Lower leg skin (tissue), 4 donors: ENCODE measurements at regions not wholly inside any gene's neighbourhood (a gene's known extent, or its start where the extent isn't known, plus 50 kb on each side); places are given as distances from the start of the nearest gene placed in this dataset.

Experiments used
- DNase-seq, 2 donors: peaks; one replicate each; pipeline ENCODE4 v3.0.0-alpha.2; 2019; ENCODE audit warnings: low spot score in 2 of 2
- H3K4me3 ChIP-seq: fragments of 200-600 bp; sonication (generic); 2 replicates; pipeline ENCODE4 v1.5.1; 2017; ENCODE audit warnings: mild to moderate bottlenecking, low read depth; ENCODE audit not compliant: poor library complexity, severe bottlenecking
- CTCF ChIP-seq, 3 donors: fragments of 450-650 bp; IDR thresholded peaks; one replicate each; pipeline ENCODE4 v1.5.1; 2016; ENCODE audit warnings: antibody characterized with exemption in 3 of 3, mild to moderate bottlenecking in 3 of 3, moderate library complexity in 2 of 3
- POLR2A ChIP-seq, 2 donors: fragments of 450-650 bp; IDR thresholded peaks; one replicate each; pipeline ENCODE4 v1.6.1; 2016 to 2017; ENCODE audit warnings: antibody characterized with exemption in 2 of 2, mild to moderate bottlenecking in 1 of 2, moderate library complexity in 1 of 2
- WGBS, 2 donors: methylation state at CpG; one replicate each; pipeline ENCODE4 v1.1.5; 2018; 5-methylcytosine and 5-hydroxymethylcytosine counted together
- intact Hi-C: fragments of 100-400 bp; cut with DNase I; formaldehyde crosslinking; loops from one replicate; pipeline ENCODE4 v1.15.0; 2023; ENCODE audit warnings: low total_unique reads

GRCh38 chr5:164617290-164617689 is 1111.9 kb downstream of the MAT2B start:
- 65 to 74% methylated on average over 5 of the region's 5 CpGs for WGBS, 2 donors
- no peak overlapping the region for H3K4me3 ChIP-seq
- intact Hi-C loops: no loop called here
- no peak for DNase-seq
- TF ChIP-seq POLR2A (IDR thresholded peaks at IDR 0.05): no peak
- TF ChIP-seq CTCF (IDR thresholded peaks at IDR 0.05): no peak

GRCh38 chr5:164627021-164627420 is 1121.6 kb downstream of the MAT2B start:
- 55 to 61% methylated on average over 4 of the region's 4 CpGs for WGBS, 2 donors
- no peak for DNase-seq
- no peak overlapping the region for H3K4me3 ChIP-seq

GRCh38 chr5:164636456-164636855 is 1131.0 kb downstream of the MAT2B start:
- no peak for TF ChIP-seq CTCF (IDR thresholded peaks at IDR 0.05)
- no peak for TF ChIP-seq POLR2A (IDR thresholded peaks at IDR 0.05)
- intact Hi-C loops: no loop called here
- H3K4me3 ChIP-seq: no peak overlapping the region
- DNase-seq: no peak
- 24 to 30% methylated on average over 1 of the region's 1 CpG for WGBS, 2 donors

More at GRCh38 chr5:164627021-164627420, 1121.6 kb downstream of the MAT2B start:
- intact Hi-C loops: no loop called here
- no peak for TF ChIP-seq POLR2A (IDR thresholded peaks at IDR 0.05)
- TF ChIP-seq CTCF (IDR thresholded peaks at IDR 0.05): no peak

- no peak for DNase-seq
- intact Hi-C loops: no loop called here
- H3K4me3 ChIP-seq: no peak overlapping the region
- WGBS, 2 donors: 38 to 48% methylated on average over 4 of the region's 4 CpGs
- TF ChIP-seq POLR2A (IDR thresholded peaks at IDR 0.05): no peak
- no peak for TF ChIP-seq CTCF (IDR thresholded peaks at IDR 0.05)
These were observed 1132.6 kb downstream of the MAT2B start for GRCh38 chr5:164637931-164638521.

- no peak for TF ChIP-seq CTCF (IDR thresholded peaks at IDR 0.05)
- no peak for TF ChIP-seq POLR2A (IDR thresholded peaks at IDR 0.05)
- no peak for DNase-seq
- H3K4me3 ChIP-seq: no peak overlapping the region
- intact Hi-C loops: no loop called here
These were observed 1143.8 kb downstream of the MAT2B start for GRCh38 chr5:164649266-164649665.

- 89 to 91% methylated on average over 1 of the region's 1 CpG for WGBS, 2 donors
These were observed 1145.0 kb downstream of the MAT2B start for GRCh38 chr5:164650427-164650826.

More at GRCh38 chr5:164650427-164650826, 1145.0 kb downstream of the MAT2B start:
- DNase-seq: no peak
- intact Hi-C loops: no loop called here
- no peak for TF ChIP-seq CTCF (IDR thresholded peaks at IDR 0.05)
- TF ChIP-seq POLR2A (IDR thresholded peaks at IDR 0.05): no peak
- no peak overlapping the region for H3K4me3 ChIP-seq
